Large intestine (tissue), 3 donors: ENCODE measurements at regions not wholly inside any gene's neighbourhood (a gene's known extent, or its start where the extent isn't known, plus 50 kb on each side); places are given as distances from the start of the nearest gene placed in this dataset.

Experiments
- DNase-seq, 2 donors: peaks; one replicate each; pipeline versions ENCODE4 v3.0.0 to v3.0.0-alpha.2; 2013
- H3K27ac ChIP-seq: one replicate; pipeline ENCODE4 v1.5.1; 2013; ENCODE audit warnings: low read length
- H3K27me3 ChIP-seq: 2 replicates; pipeline ENCODE4 v1.6.1; 2013; ENCODE audit warnings: low read length; ENCODE audit not compliant: control insufficient read depth, insufficient read depth
- H3K36me3 ChIP-seq: 2 replicates; pipeline ENCODE4 v1.6.1; 2013; ENCODE audit warnings: low read length; ENCODE audit not compliant: control insufficient read depth, insufficient read depth
- H3K4me1 ChIP-seq: one replicate; pipeline ENCODE4 v1.6.1; 2013; ENCODE audit warnings: low read length; ENCODE audit not compliant: control insufficient read depth, insufficient read depth
- H3K4me3 ChIP-seq: one replicate; pipeline ENCODE4 v1.5.1; 2013; ENCODE audit warnings: low read length
- H3K9me3 ChIP-seq: one replicate; pipeline ENCODE4 v1.6.1; 2013; ENCODE audit warnings: mild to moderate bottlenecking, low read depth, low read length, moderate library complexity; ENCODE audit not compliant: control insufficient read depth
- WGBS: methylation state at CpG from one replicate; pipeline ENCODE4 v1.1.5; 2013; ENCODE audit warnings: low lambda C conversion rate; ENCODE audit not compliant: insufficient coverage; 5-methylcytosine and 5-hydroxymethylcytosine counted together

DNA sequence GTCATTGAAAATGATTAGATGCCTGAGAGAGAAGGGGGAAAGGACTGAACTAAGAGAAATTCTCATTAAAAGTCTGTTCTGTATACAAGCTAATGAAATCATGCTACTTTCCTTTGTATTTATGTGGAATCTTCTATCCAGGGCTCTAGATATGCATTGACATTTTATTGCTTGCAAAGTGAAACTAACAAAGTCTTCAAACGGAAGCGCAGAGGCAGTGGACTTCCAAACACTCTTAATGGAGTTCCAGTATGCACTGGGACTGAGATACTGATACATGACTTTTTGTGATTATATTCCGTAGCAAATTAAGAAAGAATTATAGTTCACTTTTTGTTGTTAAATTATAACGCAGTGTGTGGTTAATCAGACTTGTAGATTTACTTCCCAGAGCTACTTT is 166.8 kb upstream of the TBX20 start:
- Histone ChIP-seq H3K9me3 (no peaks in the 10 kb centered on the region), H3K36me3 (no peaks in the 10 kb centered on the region), H3K4me1 (no peaks in the 10 kb centered on the region), H3K27me3 (no peaks in the 10 kb centered on the region), H3K27ac (no peak overlapping the region), H3K4me3 (no peak overlapping the region)
- peak in 1 of 2 donors; percentile 14 for DNase-seq
- WGBS = no CpG with 5 or more reads among the region's 4 CpGs

DNA sequence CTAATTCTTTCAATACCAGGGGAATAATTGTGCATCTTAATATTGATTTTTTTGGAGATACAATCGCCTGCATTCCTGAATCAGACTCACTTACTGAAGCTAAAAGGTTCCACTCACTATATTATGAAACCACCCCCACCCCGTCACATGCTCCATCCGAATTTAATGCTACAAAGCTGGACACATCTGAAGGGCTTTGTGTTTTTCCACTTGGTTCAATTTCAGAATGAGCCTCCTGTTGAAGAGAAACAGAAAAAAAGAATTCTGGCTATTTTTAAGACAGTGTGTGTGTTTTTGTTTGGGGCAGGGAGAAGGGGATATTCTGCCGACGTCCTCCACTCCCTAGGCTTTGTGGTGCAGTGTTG is 165.5 kb upstream of the TBX20 start:
- Histone ChIP-seq H3K4me1 (no peaks in the 10 kb centered on the region), H3K36me3 (no peaks in the 10 kb centered on the region), H3K27me3 (no peaks in the 10 kb centered on the region), H3K27ac (no peak overlapping the region), H3K4me3 (no peak overlapping the region), H3K9me3 (no peaks in the 10 kb centered on the region)
- no peak for DNase-seq
- 40% methylated on average over 1 of the region's 5 CpGs for WGBS

DNA sequence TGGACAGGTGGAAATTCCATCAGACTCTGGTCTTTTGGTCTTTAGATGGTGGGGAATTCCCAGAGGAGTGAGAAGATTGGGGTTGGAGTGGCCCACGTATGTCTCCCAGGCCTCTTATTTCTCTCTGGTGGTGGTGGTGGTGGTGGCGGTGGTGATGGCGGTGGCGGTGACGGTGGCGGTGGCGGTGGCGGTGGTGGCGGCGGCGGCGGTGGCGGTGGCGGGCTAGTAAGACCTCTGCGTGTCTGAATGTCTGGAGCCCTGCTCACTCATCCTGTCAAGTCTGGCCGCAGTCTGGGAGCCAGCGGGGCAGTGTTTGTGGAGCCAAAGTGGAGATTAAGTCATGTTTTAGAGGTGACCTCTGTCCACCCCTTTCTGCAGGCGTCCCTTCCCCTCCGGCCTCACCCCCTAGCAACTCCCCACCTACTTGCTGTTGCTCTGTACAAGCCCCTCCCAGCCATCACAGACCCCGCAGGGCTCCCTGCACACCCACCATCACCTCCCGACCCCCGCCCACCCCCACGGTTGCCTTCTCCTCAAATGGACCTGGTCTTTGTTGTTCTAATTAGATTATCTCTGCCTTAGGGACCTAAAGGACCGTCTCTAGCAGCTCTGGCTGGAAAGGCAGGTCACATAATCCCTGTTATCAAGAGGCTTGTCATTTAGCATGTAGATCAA is 165.0 kb upstream of the TBX20 start:
- Histone ChIP-seq H3K27me3 (no peaks in the 10 kb centered on the region), H3K9me3 (no peaks in the 10 kb centered on the region), H3K4me3 (no peak overlapping the region), H3K4me1 (no peaks in the 10 kb centered on the region), H3K27ac (no peak overlapping the region), H3K36me3 (no peaks in the 10 kb centered on the region)
- WGBS = no CpG with 5 or more reads among the region's 24 CpGs
- DNase-seq = no peak

DNA sequence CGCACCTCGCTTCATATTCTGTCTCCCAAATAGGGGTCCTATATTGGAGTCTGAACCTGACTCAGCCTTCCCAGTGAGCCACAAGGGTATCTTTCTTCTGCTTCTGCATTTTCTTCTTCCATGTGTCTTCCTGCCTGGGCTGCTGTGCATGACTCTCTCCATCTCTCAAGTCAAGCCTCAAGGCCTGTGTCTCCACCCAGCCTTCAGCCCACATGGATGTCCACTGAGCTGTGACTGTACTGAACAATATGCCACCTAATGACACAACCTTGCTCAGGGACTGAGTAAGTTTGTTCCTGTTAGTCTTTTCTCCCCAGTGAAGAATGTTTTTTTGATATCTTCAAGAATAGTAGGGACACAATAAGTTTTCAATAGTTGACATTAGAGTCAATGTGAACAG is 162.7 kb upstream of the TBX20 start:
- Histone ChIP-seq H3K4me1 (no peaks in the 10 kb centered on the region), H3K27me3 (no peaks in the 10 kb centered on the region), H3K9me3 (no peaks in the 10 kb centered on the region), H3K27ac (no peak overlapping the region), H3K4me3 (no peak overlapping the region), H3K36me3 (no peaks in the 10 kb centered on the region)
- WGBS = no CpG with 5 or more reads among the region's 2 CpGs
- DNase-seq = no peak

DNA sequence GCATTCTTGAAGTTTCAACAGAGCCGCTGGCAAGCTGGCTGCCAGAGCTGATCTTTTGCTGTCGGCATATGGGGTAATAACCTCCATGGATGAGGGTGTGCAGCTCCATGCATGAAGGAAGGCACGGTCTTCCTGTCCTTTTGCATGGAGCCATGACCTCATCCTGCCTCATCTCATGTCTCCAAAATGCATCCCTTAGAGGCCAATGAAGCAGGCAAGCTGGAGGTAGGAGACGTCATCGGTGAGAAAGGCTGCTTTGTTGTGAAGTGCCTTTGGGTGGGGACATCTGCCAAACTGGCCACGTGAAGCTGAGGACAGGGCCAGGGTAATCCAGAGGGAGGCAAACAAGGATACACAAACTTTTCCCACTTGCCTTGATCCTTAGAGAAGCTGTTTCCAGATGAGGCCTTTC is 161.5 kb upstream of the TBX20 start:
- Histone ChIP-seq H3K9me3 (no peaks in the 10 kb centered on the region), H3K4me3 (no peak overlapping the region), H3K36me3 (no peaks in the 10 kb centered on the region), H3K4me1 (no peaks in the 10 kb centered on the region), H3K27ac (no peak overlapping the region), H3K27me3 (no peaks in the 10 kb centered on the region)
- no peak for DNase-seq
- WGBS = no CpG with 5 or more reads among the region's 6 CpGs

DNA sequence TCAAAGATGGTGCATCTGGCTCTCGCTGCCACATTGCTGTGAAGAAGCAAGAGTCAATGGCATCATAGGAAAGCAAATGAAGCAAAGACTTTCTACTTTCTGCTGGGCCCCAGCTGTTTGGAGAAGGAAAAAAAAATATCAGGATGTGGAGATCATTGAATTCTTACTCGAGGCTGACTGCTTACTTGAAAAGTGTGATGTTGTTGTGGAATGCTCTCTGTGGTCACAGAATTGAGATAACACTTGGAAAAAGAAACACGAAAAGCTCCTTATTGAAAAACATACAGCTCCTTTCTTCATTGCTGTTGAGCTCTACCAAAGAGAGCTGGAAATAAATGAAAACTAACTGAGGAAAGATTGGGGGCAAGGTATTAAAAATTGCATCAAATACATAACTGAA is 157.4 kb upstream of the TBX20 start:
- 100% methylated on average over 1 of the region's 3 CpGs for WGBS

DNA sequence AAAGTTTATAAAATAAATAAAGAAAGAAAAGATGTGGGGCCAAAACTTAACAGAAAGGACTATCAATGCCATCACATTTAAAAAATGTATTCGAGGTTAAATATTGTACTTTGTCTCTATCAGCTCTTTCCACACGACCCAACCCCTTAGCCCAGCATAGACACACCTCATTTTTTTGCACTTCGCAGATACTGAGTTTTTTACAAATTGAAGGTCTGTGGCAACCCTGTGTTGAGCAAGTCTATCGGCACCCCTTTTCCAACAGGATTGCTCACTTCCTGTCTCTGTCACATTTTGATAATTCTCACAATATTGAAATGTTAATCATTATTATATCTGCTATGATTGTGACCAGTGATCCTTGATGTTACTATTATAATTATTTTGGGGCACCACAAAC is 151.6 kb upstream of the TBX20 start:
- Histone ChIP-seq H3K9me3 (no peaks in the 10 kb centered on the region), H3K4me1 (no peaks in the 10 kb centered on the region), H3K4me3 (no peak overlapping the region), H3K27ac (no peak overlapping the region), H3K27me3 (no peaks in the 10 kb centered on the region), H3K36me3 (no peaks in the 10 kb centered on the region)
- DNase-seq = no peak
- WGBS = 52% methylated on average over 3 of the region's 4 CpGs

More for the DNA sequence above, 157.4 kb upstream of the TBX20 start:
- DNase-seq = no peak
- no peaks in the 10 kb centered on the region for H3K36me3 ChIP-seq
- H3K9me3 ChIP-seq = no peaks in the 10 kb centered on the region
- no peaks in the 10 kb centered on the region for H3K4me1 ChIP-seq
- H3K4me3 ChIP-seq = no peak overlapping the region
- H3K27me3 ChIP-seq = no peaks in the 10 kb centered on the region
- H3K27ac ChIP-seq = no peak overlapping the region

DNA sequence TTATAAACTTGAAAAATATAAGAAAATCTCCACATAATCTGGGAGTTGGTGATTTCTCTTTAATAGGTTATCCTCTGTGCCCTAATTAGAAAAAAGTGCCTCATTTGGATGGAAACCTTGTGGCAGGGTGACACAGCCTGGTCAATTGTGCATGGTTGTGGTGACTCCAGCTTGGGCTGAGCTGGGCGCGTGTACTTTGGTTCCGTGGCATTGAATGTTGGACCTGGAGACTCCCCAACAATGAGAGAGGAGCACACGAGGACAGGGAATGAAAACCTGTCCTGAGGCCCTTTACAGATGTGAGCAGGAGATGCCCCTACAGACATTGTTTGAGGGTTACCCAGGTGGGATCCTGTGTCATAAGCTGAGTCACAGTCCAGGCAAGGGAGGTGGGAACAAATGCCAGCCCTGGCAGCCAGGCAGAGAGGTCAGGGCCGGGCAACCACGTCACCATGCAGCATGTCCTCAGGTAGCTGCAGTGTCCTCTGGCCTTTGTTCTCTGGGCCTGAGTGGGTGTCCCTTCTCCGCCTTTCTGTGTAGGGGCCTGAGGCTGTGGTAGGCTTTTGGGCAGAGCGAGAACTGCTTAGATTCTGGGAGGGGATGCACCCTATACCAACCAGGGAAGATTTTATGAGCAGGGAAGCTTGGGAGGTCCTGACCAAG is 147.4 kb upstream of the TBX20 start:
- no peak for DNase-seq
- Histone ChIP-seq H3K4me1 (no peaks in the 10 kb centered on the region), H3K4me3 (no peak overlapping the region), H3K9me3 (no peaks in the 10 kb centered on the region), H3K27ac (no peak overlapping the region), H3K27me3 (no peaks in the 10 kb centered on the region), H3K36me3 (no peaks in the 10 kb centered on the region)
- 100% methylated on average over 1 of the region's 8 CpGs for WGBS

DNA sequence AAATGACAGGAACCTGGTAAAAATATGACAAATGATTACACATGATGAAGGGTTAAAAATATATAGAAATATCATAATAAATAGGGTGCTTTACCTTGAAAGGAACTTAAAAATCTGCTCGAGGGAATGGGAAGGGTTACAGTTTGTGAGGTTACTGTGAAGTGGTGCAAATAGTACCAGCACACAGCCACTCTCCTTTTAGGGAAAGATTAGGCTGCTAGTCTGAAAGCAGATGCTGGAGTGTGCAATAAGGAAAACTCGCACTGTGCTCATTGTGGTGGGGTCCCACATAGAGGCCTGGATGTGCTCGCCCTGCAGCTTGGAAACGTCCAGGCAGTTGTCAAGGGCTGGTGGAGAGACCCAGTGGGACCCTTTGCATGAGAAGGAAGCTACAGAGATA is 145.9 kb upstream of the TBX20 start:
- Histone ChIP-seq H3K4me1 (no peaks in the 10 kb centered on the region), H3K27ac (no peak overlapping the region)
- 86% methylated on average over 1 of the region's 4 CpGs for WGBS

DNA sequence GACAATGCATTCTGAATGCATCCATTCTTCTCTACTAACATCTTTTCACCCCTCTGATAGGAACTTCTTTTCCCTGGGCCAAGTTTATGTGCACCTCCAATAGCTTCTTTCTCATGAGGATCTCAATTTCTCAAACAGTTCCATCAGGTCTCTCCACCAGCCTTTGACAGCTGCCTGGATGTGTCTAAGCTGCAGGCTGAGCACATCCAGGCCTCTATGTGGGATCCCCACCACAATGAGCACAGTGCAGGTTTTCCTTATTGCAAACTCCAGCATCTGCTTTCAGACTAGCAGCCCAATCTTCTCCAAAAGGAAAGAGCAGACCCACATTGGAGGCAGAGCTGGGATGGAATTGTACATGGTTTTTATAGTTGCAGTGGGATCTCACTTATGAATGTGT is 145.3 kb upstream of the TBX20 start:
- Histone ChIP-seq H3K27me3 (no peaks in the 10 kb centered on the region), H3K27ac (no peak overlapping the region), H3K36me3 (no peaks in the 10 kb centered on the region), H3K9me3 (no peaks in the 10 kb centered on the region), H3K4me3 (no peak overlapping the region), H3K4me1 (no peaks in the 10 kb centered on the region)
- no peak for DNase-seq

More for the DNA sequence above, 145.9 kb upstream of the TBX20 start:
- DNase-seq = no peak
- no peaks in the 10 kb centered on the region for H3K36me3 ChIP-seq
- H3K27me3 ChIP-seq = no peaks in the 10 kb centered on the region
- no peaks in the 10 kb centered on the region for H3K9me3 ChIP-seq
- H3K4me3 ChIP-seq = no peak overlapping the region

DNA sequence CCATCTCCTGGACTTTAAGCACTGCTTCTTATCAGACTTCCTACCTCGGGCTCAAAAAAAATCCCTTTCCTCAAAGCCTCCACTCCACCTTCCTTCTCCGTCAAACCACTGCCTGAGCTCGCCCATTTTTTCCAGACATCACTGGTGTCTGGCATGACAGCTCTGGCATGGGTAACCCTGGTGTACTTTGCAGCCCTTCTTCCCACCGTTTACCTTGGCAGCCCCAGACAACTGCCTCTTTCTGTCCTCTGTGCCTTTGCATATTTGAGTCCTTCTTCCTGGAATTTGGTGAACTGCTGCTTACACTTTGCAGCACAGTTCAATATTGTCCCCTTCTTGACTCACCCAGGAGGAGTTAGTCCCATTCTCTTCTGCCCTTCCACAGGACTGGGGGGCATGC is 144.6 kb upstream of the TBX20 start:
- WGBS = no CpG with 5 or more reads among the region's 4 CpGs
- Histone ChIP-seq H3K27me3 (no peaks in the 10 kb centered on the region), H3K4me1 (no peaks in the 10 kb centered on the region), H3K27ac (no peak overlapping the region), H3K4me3 (no peak overlapping the region), H3K36me3 (no peaks in the 10 kb centered on the region), H3K9me3 (no peaks in the 10 kb centered on the region)
- no peak for DNase-seq
